ENCODE measurements at regions not wholly inside any gene's neighbourhood (a gene's known extent, or its start where the extent isn't known, plus 50 kb on each side); places are given as distances from the start of the nearest gene placed in this dataset.
A peak's percentile ranks its signal among the peaks of the same experiment; 100 is the strongest.

GRCh38 chr15:95290176-95290974 lies 1040.1 kb upstream of the NR2F2 start:
- Mint-ChIP-seq H3K27ac (no peak overlapping the region), H3K27me3 (peaks cover 43% of the 10 kb centered on the region), H3K9me3 (no peaks in the 10 kb centered on the region), H3K36me3 (ENCODE audit: low read depth) (no peaks in the 10 kb centered on the region), H3K4me1 (ENCODE audit: low read depth) (no peaks in the 10 kb centered on the region), H3K4me3 (no peak overlapping the region)
- ChIA-PET POLR2A (no interaction called here), CTCF (interaction anchor here (0.7 to 3.3 kb wide), 3 partner anchors 9 to 708 kb away, joined by 3 to 12 read pairs (median 5); no protein-coding TSS in a partner anchor)
- ATAC-seq (no peak), DNase-seq (no peak)
- no peak for TF ChIP-seq CTCF (IDR thresholded peaks at IDR 0.05)
- intact Hi-C loops (cut with micrococcal nuclease): no loop called here

- peak; percentile 72 for TF ChIP-seq CTCF (IDR thresholded peaks at IDR 0.05)
- H3K36me3 Mint-ChIP-seq (ENCODE audit: low read depth): no peaks in the 10 kb centered on the region
- ChIA-PET CTCF (interaction anchor here (1.0 to 2.7 kb wide), 8 partner anchors 8 to 622 kb away, joined by 3 to 7 read pairs (median 4); no protein-coding TSS in a partner anchor), POLR2A (no interaction called here)
- intact Hi-C loops (cut with micrococcal nuclease): no loop called here
- H3K27me3 Mint-ChIP-seq: peaks cover 52% of the 10 kb centered on the region
- no peak overlapping the region for H3K27ac Mint-ChIP-seq
- H3K4me1 Mint-ChIP-seq (ENCODE audit: low read depth): no peaks in the 10 kb centered on the region
- ATAC-seq: no peak
- H3K4me3 Mint-ChIP-seq: no peak overlapping the region
- H3K9me3 Mint-ChIP-seq: no peaks in the 10 kb centered on the region
- no peak for DNase-seq
Observed at GRCh38 chr15:95291898-95292472, 1038.5 kb upstream of the NR2F2 start.

GRCh38 chr15:95292785-95293450 lies 1037.6 kb upstream of the NR2F2 start:
- POLR2A ChIA-PET: no interaction called here
- Mint-ChIP-seq H3K36me3 (ENCODE audit: low read depth) (no peaks in the 10 kb centered on the region), H3K27me3 (peaks cover 56% of the 10 kb centered on the region), H3K4me3 (no peak overlapping the region), H3K27ac (no peak overlapping the region), H3K4me1 (ENCODE audit: low read depth) (no peaks in the 10 kb centered on the region), H3K9me3 (no peaks in the 10 kb centered on the region)
- no peak for TF ChIP-seq CTCF (IDR thresholded peaks at IDR 0.05)
- CTCF ChIA-PET: interaction anchor here (0.8 to 2.7 kb wide), 7 partner anchors 9 to 623 kb away, joined by 3 to 7 read pairs (median 4); no protein-coding TSS in a partner anchor
- ATAC-seq (no peak), DNase-seq (no peak)
- intact Hi-C loops (cut with micrococcal nuclease): no loop called here

- intact Hi-C loops (cut with micrococcal nuclease): no loop called here
Observed at GRCh38 chr15:95293456-95294031, 1037.0 kb upstream of the NR2F2 start.

More at GRCh38 chr15:95293456-95294031, 1037.0 kb upstream of the NR2F2 start:
- Mint-ChIP-seq H3K4me1 (ENCODE audit: low read depth) (peaks cover 3% of the 10 kb centered on the region), H3K9me3 (no peaks in the 10 kb centered on the region), H3K27me3 (peaks cover 53% of the 10 kb centered on the region), H3K36me3 (ENCODE audit: low read depth) (no peaks in the 10 kb centered on the region), H3K4me3 (no peak overlapping the region), H3K27ac (no peak overlapping the region)
- no peak for ATAC-seq
- ChIA-PET CTCF (interaction anchor here (0.8 to 2.7 kb wide), 5 partner anchors 10 to 80 kb away, joined by 3 to 7 read pairs (median 4); no protein-coding TSS in a partner anchor), POLR2A (no interaction called here)
- no peak for TF ChIP-seq CTCF (IDR thresholded peaks at IDR 0.05)
- no peak for DNase-seq

Measured in activated CD8-positive, alpha-beta T cell treated with anti-CD3 and anti-CD28 coated beads for 36 hours (primary cell).